ENCODE measurements at regions not wholly inside any gene's neighbourhood (a gene's known extent, or its start where the extent isn't known, plus 50 kb on each side); places are given as distances from the start of the nearest gene placed in this dataset.

- Histone ChIP-seq H3K36me3 (no peaks in the 10 kb centered on the region), H3K4me1 (no peaks in the 10 kb centered on the region), H3K27ac (no peak overlapping the region), H3K4me2 (no peak overlapping the region), H3K27me3 (no peaks in the 10 kb centered on the region), H3K79me2 (ENCODE audit: low read depth) (no peaks in the 10 kb centered on the region), H3F3A (ENCODE audit: low read depth) (no peaks in the 10 kb centered on the region), H2AFZ (replicated peaks) (no peak overlapping the region), H3K9ac (no peak overlapping the region), H3K4me3 (no peak overlapping the region), H4K20me1 (ENCODE audit: low read depth) (no peaks in the 10 kb centered on the region), H3K9me3 (ENCODE audit: low read depth) (no peaks in the 10 kb centered on the region)
- Mint-ChIP-seq H3K27ac (no peak overlapping the region), H3K4me3 (no peak overlapping the region), H3K4me1 (no peaks in the 10 kb centered on the region), H3K27me3 (ENCODE audit: insufficient read depth, low read depth) (peaks cover 2% of the 10 kb centered on the region), H3K9me3 (no peaks in the 10 kb centered on the region), H3K36me3 (no peaks in the 10 kb centered on the region)
- TF ChIP-seq, protein P1, sequence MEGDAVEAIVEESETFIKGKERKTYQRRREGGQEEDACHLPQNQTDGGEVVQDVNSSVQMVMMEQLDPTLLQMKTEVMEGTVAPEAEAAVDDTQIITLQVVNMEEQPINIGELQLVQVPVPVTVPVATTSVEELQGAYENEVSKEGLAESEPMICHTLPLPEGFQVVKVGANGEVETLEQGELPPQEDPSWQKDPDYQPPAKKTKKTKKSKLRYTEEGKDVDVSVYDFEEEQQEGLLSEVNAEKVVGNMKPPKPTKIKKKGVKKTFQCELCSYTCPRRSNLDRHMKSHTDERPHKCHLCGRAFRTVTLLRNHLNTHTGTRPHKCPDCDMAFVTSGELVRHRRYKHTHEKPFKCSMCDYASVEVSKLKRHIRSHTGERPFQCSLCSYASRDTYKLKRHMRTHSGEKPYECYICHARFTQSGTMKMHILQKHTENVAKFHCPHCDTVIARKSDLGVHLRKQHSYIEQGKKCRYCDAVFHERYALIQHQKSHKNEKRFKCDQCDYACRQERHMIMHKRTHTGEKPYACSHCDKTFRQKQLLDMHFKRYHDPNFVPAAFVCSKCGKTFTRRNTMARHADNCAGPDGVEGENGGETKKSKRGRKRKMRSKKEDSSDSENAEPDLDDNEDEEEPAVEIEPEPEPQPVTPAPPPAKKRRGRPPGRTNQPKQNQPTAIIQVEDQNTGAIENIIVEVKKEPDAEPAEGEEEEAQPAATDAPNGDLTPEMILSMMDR (IDR thresholded peaks at IDR 0.05), result no peak
- TF ChIP-seq EZH2 (IDR thresholded peaks at IDR 0.05), result no peak
- TF ChIP-seq EZH2phosphoT487 (IDR thresholded peaks at IDR 0.05), result no peak
- no peak for DNase-seq (ENCODE audit: low spot score)
These were observed 331.2 kb downstream of the THBS2 start for GRCh38 chr6:168922436-168922835.

GRCh38 chr6:168920289-168920688, 333.4 kb downstream of the THBS2 start:
- Mint-ChIP-seq H3K36me3 (no peaks in the 10 kb centered on the region), H3K4me1 (peaks cover 3% of the 10 kb centered on the region), H3K27ac (no peak overlapping the region), H3K4me3 (no peak overlapping the region), H3K27me3 (ENCODE audit: insufficient read depth, low read depth) (peaks cover 2% of the 10 kb centered on the region), H3K9me3 (no peaks in the 10 kb centered on the region)
- Histone ChIP-seq H3K4me2 (no peak overlapping the region), H3K36me3 (no peaks in the 10 kb centered on the region), H3K27ac (no peak overlapping the region), H3K27me3 (no peaks in the 10 kb centered on the region), H3K79me2 (ENCODE audit: low read depth) (no peaks in the 10 kb centered on the region), H3K4me3 (no peak overlapping the region), H3F3A (ENCODE audit: low read depth) (no peaks in the 10 kb centered on the region), H3K9me3 (ENCODE audit: low read depth) (no peaks in the 10 kb centered on the region), H3K9ac (no peak overlapping the region), H3K4me1 (no peaks in the 10 kb centered on the region), H4K20me1 (ENCODE audit: low read depth) (no peaks in the 10 kb centered on the region), H2AFZ (replicated peaks) (no peak overlapping the region)
- TF ChIP-seq, protein P1 (IDR thresholded peaks at IDR 0.05), result no peak
- TF ChIP-seq EZH2 (IDR thresholded peaks at IDR 0.05) (no peak), EZH2phosphoT487 (IDR thresholded peaks at IDR 0.05) (no peak)
- no peak for DNase-seq (ENCODE audit: low spot score)

DNA sequence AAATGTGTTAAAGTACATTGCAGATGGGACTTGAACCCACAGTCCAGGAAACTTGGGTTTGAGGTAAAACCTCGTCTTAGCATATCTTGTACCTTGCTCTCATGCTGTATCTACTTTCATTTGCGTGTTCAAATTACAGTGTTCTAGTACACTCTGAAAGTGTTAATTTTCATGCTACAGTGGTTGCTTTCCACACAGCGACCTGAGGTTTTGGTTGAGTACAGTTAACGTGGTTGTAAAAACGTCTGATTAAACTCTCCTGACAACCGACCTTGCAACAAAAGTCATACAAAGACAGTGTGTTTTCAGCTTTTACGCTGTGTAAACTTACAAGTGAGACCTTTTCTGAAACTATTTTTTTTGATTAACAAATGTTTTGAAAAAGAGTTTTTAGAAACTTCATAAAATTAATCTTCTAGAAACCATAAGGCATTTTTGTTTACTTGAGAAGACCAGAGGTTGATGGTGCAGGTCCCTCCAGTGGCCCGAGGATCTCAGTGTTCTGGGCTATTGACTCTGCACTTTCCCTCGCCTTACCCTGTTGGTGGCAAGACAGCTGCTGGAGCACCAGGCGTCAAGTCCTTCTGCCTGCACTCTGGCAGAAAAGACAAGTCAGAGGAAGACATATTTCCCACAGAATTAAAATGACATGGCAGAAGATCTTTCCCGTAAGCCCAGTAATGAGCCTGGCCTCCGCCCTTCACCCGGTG, 334.0 kb downstream of the THBS2 start:
- Histone ChIP-seq H3K9ac (no peak overlapping the region), H3K4me1 (no peaks in the 10 kb centered on the region), H3K27ac (no peak overlapping the region), H3K4me3 (no peak overlapping the region), H2AFZ (replicated peaks) (no peak overlapping the region), H3K79me2 (ENCODE audit: low read depth) (no peaks in the 10 kb centered on the region), H3F3A (ENCODE audit: low read depth) (no peaks in the 10 kb centered on the region), H3K4me2 (no peak overlapping the region), H3K36me3 (no peaks in the 10 kb centered on the region), H3K27me3 (no peaks in the 10 kb centered on the region), H3K9me3 (ENCODE audit: low read depth) (no peaks in the 10 kb centered on the region), H4K20me1 (ENCODE audit: low read depth) (no peaks in the 10 kb centered on the region)
- Mint-ChIP-seq H3K36me3 (no peaks in the 10 kb centered on the region), H3K4me1 (peaks cover 3% of the 10 kb centered on the region), H3K9me3 (no peaks in the 10 kb centered on the region), H3K4me3 (no peak overlapping the region), H3K27me3 (ENCODE audit: insufficient read depth, low read depth) (peaks cover 2% of the 10 kb centered on the region), H3K27ac (no peak overlapping the region)
- TF ChIP-seq EZH2phosphoT487 (IDR thresholded peaks at IDR 0.05) (no peak), EZH2 (IDR thresholded peaks at IDR 0.05) (no peak)
- TF ChIP-seq, protein P1 (IDR thresholded peaks at IDR 0.05), result no peak
- no peak for DNase-seq (ENCODE audit: low spot score)
